ENCODE measurements at regions not wholly inside any gene's neighbourhood (a gene's known extent, or its start where the extent isn't known, plus 50 kb on each side); places are given as distances from the start of the nearest gene placed in this dataset.

GRCh38 chrX:82756272-82756671 is 751.8 kb upstream of the POU3F4 start:
- BruUV-seq (replicated peaks): no TSS peak
- H4K20me1 ChIP-seq (replicated peaks; ENCODE audit: control insufficient read depth, extremely low read depth, insufficient read depth, low read length): no peaks in the 10 kb centered on the region
- H3K4me1 ChIP-seq (ENCODE audit: control insufficient read depth, extremely low read depth, insufficient read depth, low read length): peaks cover 7% of the 10 kb centered on the region
- H2AFZ ChIP-seq (ENCODE audit: low read depth, low read length): no peak overlapping the region
- no peak overlapping the region for H3K27ac ChIP-seq (ENCODE audit: insufficient read depth, low read depth, low read length)
- dilution Hi-C loops (cut with MboI; ENCODE audit: extremely low pct_ligation_motif_present, low sequenced_read_pairs) (no loop called here), intact Hi-C loops (cut with micrococcal nuclease) (loop anchor here (10.0 kb wide), 1 partner anchor 1551 kb away; the partner anchor contains the start of genes HMGN5 and SH3BGRL)
- DNase-seq (ENCODE audit: low read depth, low spot score): no peak
- no peaks in the 10 kb centered on the region for H3K79me2 ChIP-seq (ENCODE audit: control insufficient read depth, insufficient read depth, low read length)
- no peaks in the 10 kb centered on the region for H3K9me1 ChIP-seq (replicated peaks; ENCODE audit: control insufficient read depth, extremely low read depth, insufficient read depth, low read length)
- FAIRE-seq: no peak
- no peak for TF ChIP-seq FOS (IDR thresholded peaks at IDR 0.05; ENCODE audit: borderline replicate concordance, insufficient read depth, low read length)
- no peak for TF ChIP-seq POLR2AphosphoS5 (IDR thresholded peaks at IDR 0.05; ENCODE audit: insufficient read depth, low read depth, low read length)
- TF ChIP-seq MYC (IDR thresholded peaks at IDR 0.05; ENCODE audit: low read depth, low read length): no peak
- TF ChIP-seq CTCF (IDR thresholded peaks at IDR 0.05; ENCODE audit: extremely low read depth in 1 of 2, insufficient read depth in 1 of 2, low read depth in 1 of 2, low read length in 2 of 2): no peak
- TF ChIP-seq, protein P1, sequence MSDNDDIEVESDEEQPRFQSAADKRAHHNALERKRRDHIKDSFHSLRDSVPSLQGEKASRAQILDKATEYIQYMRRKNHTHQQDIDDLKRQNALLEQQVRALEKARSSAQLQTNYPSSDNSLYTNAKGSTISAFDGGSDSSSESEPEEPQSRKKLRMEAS (IDR thresholded peaks at IDR 0.05; ENCODE audit: insufficient read depth, insufficient read length): no peak
- TF ChIP-seq EZH2 (IDR thresholded peaks at IDR 0.05; ENCODE audit: borderline replicate concordance, low read depth, low read length, severe bottlenecking): no peak
- no peak for TF ChIP-seq GATA2 (IDR thresholded peaks at IDR 0.05; ENCODE audit: insufficient read depth, insufficient read length, low read depth, low read length)
- no peak for TF ChIP-seq POLR2A (IDR thresholded peaks at IDR 0.05; ENCODE audit: low read depth, low read length)
- TF ChIP-seq JUN (IDR thresholded peaks at IDR 0.05; ENCODE audit: borderline replicate concordance, insufficient read depth, insufficient read length, low read depth): no peak
- H3K27me3 ChIP-seq (ENCODE audit: control insufficient read depth in 2 of 2, insufficient read depth in 2 of 2, low read length in 2 of 2): no peaks in the 10 kb centered on the region
- no peak overlapping the region for H3K4me3 ChIP-seq (replicated peaks in 1 of 3; ENCODE audit: insufficient read depth in 1 of 3, low read depth in 1 of 3, low read length in 3 of 3)
- CTCF ChIA-PET: interaction anchor here (0.6 kb wide), 1 partner anchor 9 kb away, joined by 3 read pairs; no protein-coding TSS in a partner anchor
- no peak overlapping the region for H3K4me2 ChIP-seq (ENCODE audit: insufficient read depth, low read length)
- POLR2A ChIA-PET: no interaction called here
- no peak overlapping the region for H3K9ac ChIP-seq (replicated peaks; ENCODE audit: extremely low read depth, insufficient read depth, low read length)
- H3K9me3 ChIP-seq (replicated peaks; ENCODE audit: control insufficient read depth, insufficient read depth, low read length): no peaks in the 10 kb centered on the region
- no peaks in the 10 kb centered on the region for H3K36me3 ChIP-seq (ENCODE audit: control insufficient read depth in 2 of 2, extremely low read depth in 1 of 2, insufficient read depth in 2 of 2, low read length in 2 of 2)

All from endothelial cell of umbilical vein (primary cell).